SK-N-MC (cell line): ENCODE measurements at regions not wholly inside any gene's neighbourhood (a gene's known extent, or its start where the extent isn't known, plus 50 kb on each side); places are given as distances from the start of the nearest gene placed in this dataset.
A peak's percentile ranks its signal among the peaks of the same experiment; 100 is the strongest.
"Not testable (repeated sequence)": the region's sequence is repeated elsewhere in the genome, so short reads cannot be mapped to it uniquely, and the experiment has no call there.

Experiments used
- DNase-seq: peaks from one replicate; pipeline ENCODE4 v3.0.0-alpha.2; 2011; ENCODE audit warnings: low read depth, low spot score
- H3K27ac ChIP-seq: fragments of 200-600 bp; sonication (generic); 2 replicates; pipeline ENCODE4 v1.5.1; 2016; ENCODE audit warnings: mixed run types
- H3K36me3 ChIP-seq: fragments of 200-600 bp; sonication (generic); 2 replicates; pipeline ENCODE4 v1.6.1; 2017; ENCODE audit warnings: antibody characterized with exemption, low read length, mixed read lengths; ENCODE audit not compliant: insufficient read depth
- H3K4me3 ChIP-seq: fragments of 200-600 bp; sonication (generic); 2 replicates; pipeline ENCODE4 v1.5.1; 2016
- H3K9ac ChIP-seq: fragments of 200-600 bp; sonication (generic); 2 replicates; pipeline ENCODE4 v1.8.0; 2017; ENCODE audit warnings: mixed run types, mixed read lengths; ENCODE audit not compliant: insufficient read length
- H3K9me3 ChIP-seq: fragments of 200-600 bp; sonication (generic); 2 replicates; pipeline ENCODE4 v1.6.1; 2017; ENCODE audit warnings: low read depth, mild to moderate bottlenecking, antibody characterized with exemption, low read length, moderate library complexity, mixed read lengths
- EZH2 ChIP-seq: fragments of 200-600 bp; sonication (generic); IDR thresholded peaks from one replicate; pipeline ENCODE4 v1.6.1; 2017; ENCODE audit warnings: antibody characterized with exemption
- FOXP2 ChIP-seq: optimal IDR thresholded peaks from 2 replicates; pipeline ENCODE3; 2011; ENCODE audit warnings: mild to moderate bottlenecking, moderate library complexity; ENCODE audit not compliant: insufficient read depth; ENCODE audit errors: extremely low read length, control extremely low read depth
- POLR2AphosphoS5 ChIP-seq: IDR thresholded peaks from 2 replicates; pipeline ENCODE4 v1.6.1; 2012; ENCODE audit warnings: mild to moderate bottlenecking, low read depth, low read length, borderline replicate concordance

- TF ChIP-seq POLR2AphosphoS5 (no peak), EZH2 (no peak), FOXP2 (no peak)
- H3K9ac ChIP-seq = no peak overlapping the region
- no peak overlapping the region for H3K4me3 ChIP-seq
- no peaks in the 10 kb centered on the region for H3K36me3 ChIP-seq
- no peak for DNase-seq
- H3K27ac ChIP-seq = no peak overlapping the region
- H3K9me3 ChIP-seq = no peaks in the 10 kb centered on the region
Measured at GRCh38 chr7:50251765-50252164, 52.8 kb upstream of the IKZF1 start.

GRCh38 chr7:50246551-50246950 is 58.0 kb upstream of the IKZF1 start:
- DNase-seq = no peak
- no peak overlapping the region for H3K4me3 ChIP-seq
- no peak overlapping the region for H3K9ac ChIP-seq
- no peaks in the 10 kb centered on the region for H3K36me3 ChIP-seq
- H3K9me3 ChIP-seq = no peaks in the 10 kb centered on the region
- TF ChIP-seq FOXP2 = no peak
- TF ChIP-seq POLR2AphosphoS5 = no peak
- TF ChIP-seq EZH2 = no peak
- no peak overlapping the region for H3K27ac ChIP-seq

GRCh38 chr7:50242111-50242510 is 62.4 kb upstream of the IKZF1 start:
- not testable (repeated sequence) for H3K27ac ChIP-seq, H3K36me3 ChIP-seq, DNase-seq

DNA sequence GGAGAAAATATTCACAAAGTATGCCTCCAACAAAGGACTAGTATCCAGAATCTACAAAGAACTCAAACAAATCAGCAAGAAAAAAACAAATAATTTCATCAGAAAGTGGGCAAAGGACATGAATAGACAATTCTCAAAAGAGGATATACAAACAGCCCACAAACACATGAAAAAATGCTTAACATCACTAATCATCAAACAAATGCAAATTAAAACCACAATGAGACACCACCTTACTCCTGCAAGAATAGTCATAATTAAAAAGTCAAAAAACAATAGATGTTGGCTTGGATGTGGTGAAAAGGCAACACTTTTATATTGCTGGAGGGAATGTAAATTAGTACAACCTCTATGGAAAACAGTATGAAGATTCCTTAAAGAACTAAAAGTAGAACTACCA is 63.8 kb upstream of the IKZF1 start:
- H3K36me3 ChIP-seq, H3K9ac ChIP-seq, DNase-seq, H3K27ac ChIP-seq, H3K4me3 ChIP-seq, H3K9me3 ChIP-seq: not testable (repeated sequence)

More at GRCh38 chr7:50242111-50242510, 62.4 kb upstream of the IKZF1 start:
- not testable (repeated sequence) for H3K9me3 ChIP-seq, H3K9ac ChIP-seq, H3K4me3 ChIP-seq

GRCh38 chr7:50229964-50230363 is 74.6 kb upstream of the IKZF1 start:
- Histone ChIP-seq H3K27ac (no peak overlapping the region), H3K9me3 (no peaks in the 10 kb centered on the region), H3K9ac (no peak overlapping the region), H3K36me3 (no peaks in the 10 kb centered on the region), H3K4me3 (no peak overlapping the region)
- DNase-seq = peak; percentile 1
- TF ChIP-seq POLR2AphosphoS5 (no peak), FOXP2 (no peak), EZH2 (no peak)

DNA sequence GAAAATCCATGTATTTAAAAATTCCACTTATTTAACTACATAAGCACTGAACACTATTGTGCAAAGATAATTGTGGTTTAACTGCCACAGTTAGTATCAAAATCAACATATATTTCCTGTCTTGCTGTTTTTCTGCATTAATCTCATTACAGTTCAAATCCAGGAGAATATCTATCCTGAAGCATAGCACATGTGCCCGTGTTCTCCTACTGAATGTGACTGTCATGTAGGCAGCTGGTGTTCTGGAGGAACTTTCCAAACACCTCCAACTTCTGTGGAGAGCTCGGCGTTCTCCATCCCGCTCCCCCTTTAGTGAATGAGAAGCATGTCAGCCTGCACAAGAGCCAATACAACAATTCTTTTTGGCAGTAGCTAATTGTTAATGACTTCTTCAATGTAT is 76.4 kb upstream of the IKZF1 start:
- Histone ChIP-seq H3K9ac (no peak overlapping the region), H3K27ac (no peak overlapping the region), H3K36me3 (no peaks in the 10 kb centered on the region), H3K9me3 (no peaks in the 10 kb centered on the region), H3K4me3 (no peak overlapping the region)
- DNase-seq = no peak
- TF ChIP-seq FOXP2 = no peak
- TF ChIP-seq POLR2AphosphoS5 = no peak
- TF ChIP-seq EZH2 = no peak

- DNase-seq = no peak
- Histone ChIP-seq H3K27ac (no peak overlapping the region), H3K9ac (no peak overlapping the region), H3K36me3 (no peaks in the 10 kb centered on the region), H3K9me3 (no peaks in the 10 kb centered on the region), H3K4me3 (no peak overlapping the region)
- TF ChIP-seq EZH2 (no peak), FOXP2 (no peak), POLR2AphosphoS5 (no peak)
Measured at GRCh38 chr7:50227726-50228125, 76.8 kb upstream of the IKZF1 start.

DNA sequence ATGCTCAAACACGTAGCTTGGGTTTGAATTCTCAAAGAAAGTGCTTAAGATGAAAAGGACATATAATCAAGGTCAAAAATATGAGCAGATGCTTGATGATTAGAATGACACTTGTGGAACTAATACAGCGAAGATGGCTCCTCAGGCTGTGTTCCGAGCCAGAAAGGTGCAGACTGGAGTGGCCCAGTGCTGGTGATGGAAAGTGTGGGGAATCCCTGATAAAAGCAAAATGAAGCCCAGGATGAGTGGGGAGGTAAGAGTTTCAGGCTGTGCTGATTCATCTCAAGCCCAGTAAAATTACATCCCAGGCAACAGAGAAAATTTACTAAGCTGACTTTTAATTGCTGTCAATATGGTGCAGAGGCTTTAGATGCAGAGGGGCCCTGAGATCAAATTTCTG is 77.8 kb upstream of the IKZF1 start:
- Histone ChIP-seq H3K9me3 (no peaks in the 10 kb centered on the region), H3K9ac (no peak overlapping the region), H3K27ac (no peak overlapping the region), H3K36me3 (no peaks in the 10 kb centered on the region), H3K4me3 (no peak overlapping the region)
- DNase-seq = no peak
- TF ChIP-seq FOXP2 (no peak), POLR2AphosphoS5 (no peak), EZH2 (no peak)

GRCh38 chr7:50226145-50226544 is 78.4 kb upstream of the IKZF1 start:
- Histone ChIP-seq H3K9ac (no peak overlapping the region), H3K9me3 (no peaks in the 10 kb centered on the region), H3K27ac (no peak overlapping the region), H3K4me3 (no peak overlapping the region), H3K36me3 (no peaks in the 10 kb centered on the region)
- no peak for DNase-seq
- no peak for TF ChIP-seq POLR2AphosphoS5
- no peak for TF ChIP-seq FOXP2
- TF ChIP-seq EZH2 = no peak

DNA sequence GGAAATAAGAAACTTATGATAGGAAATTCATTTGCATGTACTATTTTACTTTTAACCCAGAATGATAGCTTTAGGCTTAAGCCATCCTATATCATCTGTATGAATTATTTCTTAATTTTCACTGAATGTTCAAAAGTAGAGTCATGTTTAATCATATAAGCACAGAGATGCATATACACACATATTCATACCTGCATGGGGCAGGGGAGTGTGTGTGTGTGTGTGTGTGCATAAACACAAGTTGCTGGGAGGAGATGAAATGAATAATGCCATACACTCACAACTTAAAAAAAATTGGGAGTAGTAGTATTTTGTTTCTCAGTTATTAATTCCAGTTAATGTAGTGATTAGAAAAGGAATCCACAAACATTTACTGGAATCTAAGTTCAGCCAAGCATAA is 83.1 kb upstream of the IKZF1 start:
- no peak overlapping the region for H3K4me3 ChIP-seq
- H3K36me3 ChIP-seq = no peaks in the 10 kb centered on the region
- TF ChIP-seq FOXP2 (no peak), POLR2AphosphoS5 (no peak)
- H3K9me3 ChIP-seq = no peaks in the 10 kb centered on the region
- H3K27ac ChIP-seq = no peak overlapping the region
- H3K9ac ChIP-seq = no peak overlapping the region
- no peak for DNase-seq
